Liver (tissue), 8 donors: ENCODE measurements at regions not wholly inside any gene's neighbourhood (a gene's known extent, or its start where the extent isn't known, plus 50 kb on each side); places are given as distances from the start of the nearest gene placed in this dataset.

ENCODE experiments used
- DNase-seq: peaks from one replicate; pipeline ENCODE4 v3.0.0-alpha.2; 2017; ENCODE audit warnings: low spot score
- H3K27ac ChIP-seq, 2 donors: one replicate each; pipeline ENCODE4 v1.7.0; 2013; ENCODE audit warnings: inconsistent platforms in 2 of 2, low read length in 2 of 2, control low read depth in 1 of 2, low read depth in 1 of 2, mild to moderate bottlenecking in 1 of 2
- H3K27me3 ChIP-seq, 4 donors: one replicate each; pipeline versions ENCODE4 v1.6.1 to v1.7.0; 2013; ENCODE audit warnings: low read length in 3 of 4, inconsistent platforms in 1 of 4, mild to moderate bottlenecking in 1 of 4, moderate library complexity in 1 of 4; ENCODE audit not compliant: control insufficient read depth in 4 of 4, insufficient read depth in 4 of 4
- H3K36me3 ChIP-seq, 4 donors: one replicate each; pipeline versions ENCODE4 v1.6.1 to v1.7.0; 2013; ENCODE audit warnings: low read length in 3 of 4, mild to moderate bottlenecking in 3 of 4, low read depth in 1 of 4, moderate library complexity in 1 of 4; ENCODE audit not compliant: control insufficient read depth in 4 of 4, insufficient read depth in 3 of 4
- H3K4me1 ChIP-seq, 4 donors: one replicate each; pipeline versions ENCODE4 v1.6.1 to v1.7.0; 2013; ENCODE audit warnings: low read length in 3 of 4, mild to moderate bottlenecking in 3 of 4, moderate library complexity in 1 of 4; ENCODE audit not compliant: control insufficient read depth in 4 of 4, insufficient read depth in 4 of 4
- H3K4me3 ChIP-seq, 3 donors: one replicate each; pipeline versions ENCODE4 v1.6.1 to v1.7.0; 2013; ENCODE audit warnings: low read length in 3 of 3, control low read depth in 1 of 3, low read depth in 1 of 3, mild to moderate bottlenecking in 1 of 3
- H3K9ac ChIP-seq, 2 donors: one replicate each; pipeline ENCODE4 v1.7.0; 2013; ENCODE audit warnings: low read length in 2 of 2, mild to moderate bottlenecking in 2 of 2, moderate library complexity in 2 of 2, control low read depth in 1 of 2, low read depth in 1 of 2
- H3K9me3 ChIP-seq, 4 donors: one replicate each; pipeline versions ENCODE4 v1.6.1 to v1.7.0; 2013; ENCODE audit warnings: low read length in 3 of 4; ENCODE audit not compliant: control insufficient read depth in 4 of 4
- EGR1 ChIP-seq, 2 donors: IDR thresholded peaks; 2 replicates each; pipeline ENCODE4 v1.6.1; 2016 to 2018; ENCODE audit warnings: antibody characterized with exemption in 2 of 2, low read depth in 2 of 2
- FOXA1 ChIP-seq: IDR thresholded peaks from 2 replicates; pipeline ENCODE4 v1.6.1; 2016; ENCODE audit warnings: antibody characterized with exemption
- FOXA2 ChIP-seq: IDR thresholded peaks from 2 replicates; pipeline ENCODE4 v1.6.1; 2016; ENCODE audit warnings: antibody characterized with exemption
- GABPA ChIP-seq, 2 donors: IDR thresholded peaks in 1 of 2; conservative IDR thresholded peaks in 1 of 2; 2 replicates each; pipeline ENCODE4 v1.6.1; 2016; ENCODE audit warnings: antibody characterized with exemption in 2 of 2, mild to moderate bottlenecking in 1 of 2, moderate library complexity in 1 of 2
- HNF4A ChIP-seq, 2 donors: conservative IDR thresholded peaks; 2 replicates each; pipeline ENCODE4 v1.6.1; 2016; ENCODE audit warnings: antibody characterized with exemption in 2 of 2, mild to moderate bottlenecking in 2 of 2
- JUND ChIP-seq, 2 donors: IDR thresholded peaks; 2 replicates each; pipeline ENCODE4 v1.6.1; 2016; ENCODE audit warnings: antibody characterized with exemption in 2 of 2
- RXRA ChIP-seq, 2 donors: IDR thresholded peaks; 2 replicates each; pipeline ENCODE4 v1.6.1; 2017 to 2018; ENCODE audit warnings: antibody characterized with exemption in 2 of 2, mild to moderate bottlenecking in 1 of 2
- WGBS: extraction: QIAGEN DNeasy Blood & Tissue Kit; methylation state at CpG from one replicate; pipeline ENCODE4 v1.1.7; 2013; 5-methylcytosine and 5-hydroxymethylcytosine counted together
- TF ChIP-seq, protein P1 (sequence below): IDR thresholded peaks from 2 replicates; pipeline ENCODE4 v1.6.1; 2016; ENCODE audit warnings: antibody characterized with exemption
- TF ChIP-seq, protein P2 (sequence below): fragments of 150-350 bp; IDR thresholded peaks from 2 replicates; pipeline ENCODE4 v1.5.1; 2017; ENCODE audit warnings: improper control_type of control experiment, low read depth, low read length; ENCODE audit not compliant: missing input control
- donor health status: healthy.
- donor health status: healthy.
- donor health status: healthy.
- donor health status: healthy.
- donor health status: healthy.

DNA sequence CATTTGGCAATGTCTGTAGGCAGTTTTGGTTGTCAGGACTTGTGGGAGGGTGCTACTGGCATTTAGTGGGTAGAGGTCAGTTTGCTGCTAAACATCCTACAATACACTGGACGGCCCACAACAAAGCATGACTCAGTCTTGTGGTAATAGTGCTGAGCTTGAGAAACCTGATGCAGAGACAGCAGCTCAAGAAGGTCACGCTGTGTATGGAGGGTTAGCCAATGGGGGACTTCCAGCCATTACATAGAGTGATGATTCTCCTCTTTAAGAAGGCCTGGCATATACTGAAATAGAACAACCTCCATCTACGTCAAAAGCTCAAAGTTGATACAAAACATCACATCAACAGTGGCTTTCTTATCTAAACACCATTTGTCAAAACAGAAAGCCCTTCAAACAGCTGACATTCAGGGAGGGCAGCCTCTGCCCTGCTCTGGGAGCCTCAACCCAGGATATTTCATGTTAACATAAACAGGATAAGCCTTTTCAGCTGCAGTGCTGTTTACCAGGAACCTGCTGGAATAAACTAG lies 143.0 kb downstream of the GPBP1 start:
- TF ChIP-seq, protein P1, sequence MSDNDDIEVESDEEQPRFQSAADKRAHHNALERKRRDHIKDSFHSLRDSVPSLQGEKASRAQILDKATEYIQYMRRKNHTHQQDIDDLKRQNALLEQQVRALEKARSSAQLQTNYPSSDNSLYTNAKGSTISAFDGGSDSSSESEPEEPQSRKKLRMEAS = no peak
- TF ChIP-seq RXRA (IDR thresholded peaks at IDR 0.05) = no peak
- Histone ChIP-seq H3K36me3 (no peaks in the 10 kb centered on the region), H3K27me3 (no peaks in the 10 kb centered on the region), H3K9ac (no peak overlapping the region), H3K27ac (peak overlapping the region in 1 of 2 donors; percentile 38), H3K4me1 (no peaks in the 10 kb centered on the region), H3K4me3 (no peak overlapping the region), H3K9me3 (no peaks in the 10 kb centered on the region)
- DNase-seq = no peak
- 70% methylated on average over 3 of the region's 3 CpGs for WGBS

DNA sequence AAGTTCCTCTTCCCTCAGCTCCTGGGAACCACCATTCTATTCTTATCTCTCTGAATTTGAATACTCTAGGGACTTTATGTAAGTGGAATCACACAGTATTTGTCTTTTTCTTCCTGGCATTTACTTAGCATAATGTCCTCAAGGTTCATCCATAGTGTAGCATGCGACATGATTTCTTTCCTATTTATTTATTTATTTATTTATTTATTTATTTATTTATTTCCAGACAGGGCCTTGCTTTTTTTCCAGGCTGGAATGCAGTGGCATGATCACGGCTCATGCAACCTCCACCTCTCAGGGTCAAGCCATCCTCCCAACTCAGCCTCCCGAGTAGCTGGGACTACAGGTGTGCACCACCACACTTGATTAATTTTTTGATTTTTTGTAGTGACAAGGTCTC lies 142.1 kb downstream of the GPBP1 start:
- H3K9ac ChIP-seq = no peak overlapping the region
- WGBS = 94% methylated on average over 3 of the region's 3 CpGs

More for the DNA sequence above, 142.1 kb downstream of the GPBP1 start:
- Histone ChIP-seq H3K27ac (no peak overlapping the region), H3K27me3 (no peaks in the 10 kb centered on the region), H3K9me3 (no peaks in the 10 kb centered on the region), H3K36me3 (no peaks in the 10 kb centered on the region), H3K4me1 (no peaks in the 10 kb centered on the region), H3K4me3 (no peak overlapping the region)
- no peak for DNase-seq
- TF ChIP-seq HNF4A (conservative IDR thresholded peaks at IDR 0.05) (no peak), JUND (IDR thresholded peaks at IDR 0.05) (no peak), FOXA1 (no peak), FOXA2 (no peak), GABPA (IDR thresholded peaks at IDR 0.05 in 1 of 2, conservative IDR thresholded peaks at IDR 0.05 in 1 of 2) (no peak), EGR1 (IDR thresholded peaks at IDR 0.05; ENCODE audit: low read depth in 2 of 2) (no peak)
- TF ChIP-seq, protein P1 = no peak
- TF ChIP-seq, protein P2, sequence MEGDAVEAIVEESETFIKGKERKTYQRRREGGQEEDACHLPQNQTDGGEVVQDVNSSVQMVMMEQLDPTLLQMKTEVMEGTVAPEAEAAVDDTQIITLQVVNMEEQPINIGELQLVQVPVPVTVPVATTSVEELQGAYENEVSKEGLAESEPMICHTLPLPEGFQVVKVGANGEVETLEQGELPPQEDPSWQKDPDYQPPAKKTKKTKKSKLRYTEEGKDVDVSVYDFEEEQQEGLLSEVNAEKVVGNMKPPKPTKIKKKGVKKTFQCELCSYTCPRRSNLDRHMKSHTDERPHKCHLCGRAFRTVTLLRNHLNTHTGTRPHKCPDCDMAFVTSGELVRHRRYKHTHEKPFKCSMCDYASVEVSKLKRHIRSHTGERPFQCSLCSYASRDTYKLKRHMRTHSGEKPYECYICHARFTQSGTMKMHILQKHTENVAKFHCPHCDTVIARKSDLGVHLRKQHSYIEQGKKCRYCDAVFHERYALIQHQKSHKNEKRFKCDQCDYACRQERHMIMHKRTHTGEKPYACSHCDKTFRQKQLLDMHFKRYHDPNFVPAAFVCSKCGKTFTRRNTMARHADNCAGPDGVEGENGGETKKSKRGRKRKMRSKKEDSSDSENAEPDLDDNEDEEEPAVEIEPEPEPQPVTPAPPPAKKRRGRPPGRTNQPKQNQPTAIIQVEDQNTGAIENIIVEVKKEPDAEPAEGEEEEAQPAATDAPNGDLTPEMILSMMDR = no peak
